WTC11 (cell line): ENCODE measurements at regions not wholly inside any gene's neighbourhood (a gene's known extent, or its start where the extent isn't known, plus 50 kb on each side); places are given as distances from the start of the nearest gene placed in this dataset.

Experiments used
- IRF2 ChIP-seq: sonication (generic); formaldehyde crosslinking; IDR thresholded peaks from 2 replicates; pipeline ENCODE4 v1.8.0; 2022; ENCODE audit warnings: low read depth, missing genetic modification reagents, borderline replicate concordance
- TEAD4 ChIP-seq: sonication (generic); formaldehyde crosslinking; IDR thresholded peaks from 2 replicates; pipeline ENCODE4 v1.8.0; 2022; ENCODE audit warnings: mild to moderate bottlenecking, missing genetic modification reagents
- TF ChIP-seq, protein P1 (sequence below): fragments of 200-600 bp; IDR thresholded peaks from 2 replicates; pipeline ENCODE4 v1.8.0; 2022; ENCODE audit warnings: antibody characterized with exemption
- TF ChIP-seq, protein P2 (sequence below): sonication (generic); formaldehyde crosslinking; IDR thresholded peaks from 2 replicates; pipeline ENCODE4 v1.8.0; 2022; ENCODE audit warnings: mild to moderate bottlenecking, missing genetic modification reagents
- TF ChIP-seq, protein P3 (sequence below): sonication (generic); formaldehyde crosslinking; IDR thresholded peaks from 2 replicates; pipeline ENCODE4 v1.8.0; 2022; ENCODE audit warnings: missing genetic modification reagents

DNA sequence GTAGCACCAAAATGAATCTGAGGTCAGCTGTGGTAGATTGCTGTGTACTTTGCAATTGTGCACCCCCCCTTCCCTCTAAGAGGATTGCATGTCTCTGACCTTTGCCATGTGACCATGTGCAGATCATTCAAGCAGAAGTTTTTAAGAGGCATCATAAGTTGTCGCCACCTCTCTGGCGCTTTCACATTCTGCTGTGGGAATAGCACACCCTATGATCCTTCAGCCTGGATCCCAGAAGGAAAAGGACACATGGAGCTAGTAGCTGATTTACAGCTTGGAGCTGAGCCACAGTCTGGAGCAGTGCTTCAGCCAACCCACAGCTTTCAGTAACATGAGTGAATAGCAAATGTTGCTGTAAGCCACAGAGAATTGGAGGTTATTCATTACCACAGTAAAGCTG, 158.5 kb downstream of the TSEN15 start:
- TF ChIP-seq, protein P1, sequence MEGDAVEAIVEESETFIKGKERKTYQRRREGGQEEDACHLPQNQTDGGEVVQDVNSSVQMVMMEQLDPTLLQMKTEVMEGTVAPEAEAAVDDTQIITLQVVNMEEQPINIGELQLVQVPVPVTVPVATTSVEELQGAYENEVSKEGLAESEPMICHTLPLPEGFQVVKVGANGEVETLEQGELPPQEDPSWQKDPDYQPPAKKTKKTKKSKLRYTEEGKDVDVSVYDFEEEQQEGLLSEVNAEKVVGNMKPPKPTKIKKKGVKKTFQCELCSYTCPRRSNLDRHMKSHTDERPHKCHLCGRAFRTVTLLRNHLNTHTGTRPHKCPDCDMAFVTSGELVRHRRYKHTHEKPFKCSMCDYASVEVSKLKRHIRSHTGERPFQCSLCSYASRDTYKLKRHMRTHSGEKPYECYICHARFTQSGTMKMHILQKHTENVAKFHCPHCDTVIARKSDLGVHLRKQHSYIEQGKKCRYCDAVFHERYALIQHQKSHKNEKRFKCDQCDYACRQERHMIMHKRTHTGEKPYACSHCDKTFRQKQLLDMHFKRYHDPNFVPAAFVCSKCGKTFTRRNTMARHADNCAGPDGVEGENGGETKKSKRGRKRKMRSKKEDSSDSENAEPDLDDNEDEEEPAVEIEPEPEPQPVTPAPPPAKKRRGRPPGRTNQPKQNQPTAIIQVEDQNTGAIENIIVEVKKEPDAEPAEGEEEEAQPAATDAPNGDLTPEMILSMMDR: no peak
- TF ChIP-seq, protein P2, sequence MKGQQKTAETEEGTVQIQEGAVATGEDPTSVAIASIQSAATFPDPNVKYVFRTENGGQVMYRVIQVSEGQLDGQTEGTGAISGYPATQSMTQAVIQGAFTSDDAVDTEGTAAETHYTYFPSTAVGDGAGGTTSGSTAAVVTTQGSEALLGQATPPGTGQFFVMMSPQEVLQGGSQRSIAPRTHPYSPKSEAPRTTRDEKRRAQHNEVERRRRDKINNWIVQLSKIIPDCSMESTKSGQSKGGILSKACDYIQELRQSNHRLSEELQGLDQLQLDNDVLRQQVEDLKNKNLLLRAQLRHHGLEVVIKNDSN (CRISPR knock-in tag): no peak
- TF ChIP-seq, protein P3, sequence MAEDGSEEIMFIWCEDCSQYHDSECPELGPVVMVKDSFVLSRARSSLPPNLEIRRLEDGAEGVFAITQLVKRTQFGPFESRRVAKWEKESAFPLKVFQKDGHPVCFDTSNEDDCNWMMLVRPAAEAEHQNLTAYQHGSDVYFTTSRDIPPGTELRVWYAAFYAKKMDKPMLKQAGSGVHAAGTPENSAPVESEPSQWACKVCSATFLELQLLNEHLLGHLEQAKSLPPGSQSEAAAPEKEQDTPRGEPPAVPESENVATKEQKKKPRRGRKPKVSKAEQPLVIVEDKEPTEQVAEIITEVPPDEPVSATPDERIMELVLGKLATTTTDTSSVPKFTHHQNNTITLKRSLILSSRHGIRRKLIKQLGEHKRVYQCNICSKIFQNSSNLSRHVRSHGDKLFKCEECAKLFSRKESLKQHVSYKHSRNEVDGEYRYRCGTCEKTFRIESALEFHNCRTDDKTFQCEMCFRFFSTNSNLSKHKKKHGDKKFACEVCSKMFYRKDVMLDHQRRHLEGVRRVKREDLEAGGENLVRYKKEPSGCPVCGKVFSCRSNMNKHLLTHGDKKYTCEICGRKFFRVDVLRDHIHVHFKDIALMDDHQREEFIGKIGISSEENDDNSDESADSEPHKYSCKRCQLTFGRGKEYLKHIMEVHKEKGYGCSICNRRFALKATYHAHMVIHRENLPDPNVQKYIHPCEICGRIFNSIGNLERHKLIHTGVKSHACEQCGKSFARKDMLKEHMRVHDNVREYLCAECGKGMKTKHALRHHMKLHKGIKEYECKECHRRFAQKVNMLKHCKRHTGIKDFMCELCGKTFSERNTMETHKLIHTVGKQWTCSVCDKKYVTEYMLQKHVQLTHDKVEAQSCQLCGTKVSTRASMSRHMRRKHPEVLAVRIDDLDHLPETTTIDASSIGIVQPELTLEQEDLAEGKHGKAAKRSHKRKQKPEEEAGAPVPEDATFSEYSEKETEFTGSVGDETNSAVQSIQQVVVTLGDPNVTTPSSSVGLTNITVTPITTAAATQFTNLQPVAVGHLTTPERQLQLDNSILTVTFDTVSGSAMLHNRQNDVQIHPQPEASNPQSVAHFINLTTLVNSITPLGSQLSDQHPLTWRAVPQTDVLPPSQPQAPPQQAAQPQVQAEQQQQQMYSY (CRISPR knock-in tag): no peak
- TF ChIP-seq IRF2 (CRISPR knock-in tag) (no peak), TEAD4 (CRISPR knock-in tag) (no peak)
